SK-N-MC (cell line): ENCODE measurements at regions not wholly inside any gene's neighbourhood (a gene's known extent, or its start where the extent isn't known, plus 50 kb on each side); places are given as distances from the start of the nearest gene placed in this dataset.
"Not testable (repeated sequence)": the region's sequence is repeated elsewhere in the genome, so short reads cannot be mapped to it uniquely, and the experiment has no call there.

Source experiments
- DNase-seq: peaks from one replicate; pipeline ENCODE4 v3.0.0-alpha.2; 2011; ENCODE audit warnings: low read depth, low spot score
- H3K27ac ChIP-seq: fragments of 200-600 bp; sonication (generic); 2 replicates; pipeline ENCODE4 v1.5.1; 2016; ENCODE audit warnings: mixed run types
- H3K36me3 ChIP-seq: fragments of 200-600 bp; sonication (generic); 2 replicates; pipeline ENCODE4 v1.6.1; 2017; ENCODE audit warnings: antibody characterized with exemption, low read length, mixed read lengths; ENCODE audit not compliant: insufficient read depth
- H3K4me3 ChIP-seq: fragments of 200-600 bp; sonication (generic); 2 replicates; pipeline ENCODE4 v1.5.1; 2016
- H3K9ac ChIP-seq: fragments of 200-600 bp; sonication (generic); 2 replicates; pipeline ENCODE4 v1.8.0; 2017; ENCODE audit warnings: mixed run types, mixed read lengths; ENCODE audit not compliant: insufficient read length
- H3K9me3 ChIP-seq: fragments of 200-600 bp; sonication (generic); 2 replicates; pipeline ENCODE4 v1.6.1; 2017; ENCODE audit warnings: low read depth, mild to moderate bottlenecking, antibody characterized with exemption, low read length, moderate library complexity, mixed read lengths
- EZH2 ChIP-seq: fragments of 200-600 bp; sonication (generic); IDR thresholded peaks from one replicate; pipeline ENCODE4 v1.6.1; 2017; ENCODE audit warnings: antibody characterized with exemption
- FOXP2 ChIP-seq: optimal IDR thresholded peaks from 2 replicates; pipeline ENCODE3; 2011; ENCODE audit warnings: mild to moderate bottlenecking, moderate library complexity; ENCODE audit not compliant: insufficient read depth; ENCODE audit errors: extremely low read length, control extremely low read depth
- POLR2AphosphoS5 ChIP-seq: IDR thresholded peaks from 2 replicates; pipeline ENCODE4 v1.6.1; 2012; ENCODE audit warnings: mild to moderate bottlenecking, low read depth, low read length, borderline replicate concordance

- DNase-seq, result not testable (repeated sequence)
Measured at GRCh38 chr4:9582880-9583279, 138.7 kb downstream of the DEFB131A start.

DNA sequence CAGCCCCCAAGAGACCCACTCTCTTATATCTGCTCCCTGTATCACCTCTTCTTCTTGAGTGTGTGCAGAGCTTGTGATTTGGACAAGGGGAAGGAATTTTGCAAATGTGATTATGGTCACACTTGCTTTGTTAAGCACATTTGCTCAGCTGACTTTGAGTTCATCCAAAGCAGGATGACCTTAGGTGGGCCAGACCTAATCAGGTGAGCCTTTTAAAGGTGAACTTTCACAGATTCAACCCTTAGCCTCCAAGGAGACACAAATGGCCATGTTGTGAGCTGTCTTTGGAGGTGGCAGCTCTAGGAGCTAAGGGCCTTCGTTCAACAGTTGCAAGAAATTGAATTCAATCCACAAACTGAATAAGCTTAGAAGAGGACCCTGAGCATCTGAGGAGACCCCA, 147.8 kb downstream of the DEFB131A start:
- no peak overlapping the region for H3K4me3 ChIP-seq
- no peak overlapping the region for H3K9ac ChIP-seq
- TF ChIP-seq EZH2 (no peak), POLR2AphosphoS5 (no peak), FOXP2 (no peak)
- no peak for DNase-seq
- H3K9me3 ChIP-seq, result no peaks in the 10 kb centered on the region
- H3K27ac ChIP-seq, result no peak overlapping the region
- H3K36me3 ChIP-seq, result no peaks in the 10 kb centered on the region

More at GRCh38 chr4:9582880-9583279, 138.7 kb downstream of the DEFB131A start:
- H3K27ac ChIP-seq, H3K9me3 ChIP-seq, H3K4me3 ChIP-seq, H3K36me3 ChIP-seq, H3K9ac ChIP-seq: not testable (repeated sequence)

- TF ChIP-seq FOXP2 (no peak), POLR2AphosphoS5 (no peak), EZH2 (no peak)
- H3K27ac ChIP-seq, result no peak overlapping the region
- H3K9ac ChIP-seq, result no peak overlapping the region
- no peaks in the 10 kb centered on the region for H3K9me3 ChIP-seq
- H3K36me3 ChIP-seq, result no peaks in the 10 kb centered on the region
- no peak for DNase-seq
- no peak overlapping the region for H3K4me3 ChIP-seq
Measured at GRCh38 chr4:9594948-9595347, 150.7 kb downstream of the DEFB131A start.

- not testable (repeated sequence) for H3K9me3 ChIP-seq, H3K27ac ChIP-seq, H3K9ac ChIP-seq, DNase-seq, H3K4me3 ChIP-seq, H3K36me3 ChIP-seq
Measured at GRCh38 chr4:9595531-9595930, 151.3 kb downstream of the DEFB131A start.

DNA sequence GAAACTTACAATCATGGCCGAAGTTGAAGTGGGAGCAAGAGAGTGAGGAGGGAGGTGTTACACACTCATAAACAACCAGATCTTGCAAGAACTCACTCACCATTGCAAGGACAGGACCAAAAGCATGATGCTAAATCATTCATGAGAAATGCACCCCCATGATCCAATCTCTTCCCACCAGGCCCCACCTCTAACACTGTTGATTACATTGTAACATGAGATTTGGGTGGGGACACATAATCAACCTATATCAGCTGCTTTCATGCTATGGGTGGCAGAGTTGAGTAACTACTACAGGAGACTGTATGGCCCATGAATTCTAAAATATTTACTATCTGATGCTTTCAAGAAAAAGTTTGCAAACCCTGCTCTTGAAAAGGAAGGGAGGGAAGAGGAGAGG, 155.1 kb downstream of the DEFB131A start:
- Histone ChIP-seq H3K36me3 (no peaks in the 10 kb centered on the region), H3K4me3 (no peak overlapping the region), H3K27ac (no peak overlapping the region), H3K9me3 (no peaks in the 10 kb centered on the region), H3K9ac (no peak overlapping the region)
- TF ChIP-seq EZH2 (no peak), POLR2AphosphoS5 (no peak)
- DNase-seq, result no peak

DNA sequence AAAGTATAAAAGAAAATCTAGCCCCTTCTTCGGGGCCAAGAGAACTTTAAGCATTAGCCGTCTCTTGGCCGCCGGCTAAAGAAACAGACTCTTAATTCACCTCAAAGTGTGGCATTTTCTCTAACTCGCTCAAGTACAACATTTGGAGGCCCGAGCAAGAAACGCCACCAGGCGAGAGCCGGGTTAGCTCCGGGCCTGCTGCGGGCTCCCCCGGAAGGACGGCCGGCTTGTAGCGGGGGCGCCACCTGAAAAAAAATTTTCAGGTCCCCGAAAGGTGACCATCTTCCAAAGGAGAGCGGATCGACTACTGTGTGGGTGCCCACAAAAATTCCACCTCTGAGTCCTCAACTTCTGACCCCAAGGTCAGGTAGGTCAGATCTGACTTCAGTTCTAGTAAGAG, 156.0 kb downstream of the DEFB131A start:
- no peaks in the 10 kb centered on the region for H3K36me3 ChIP-seq
- DNase-seq, result no peak
- H3K4me3 ChIP-seq, result no peak overlapping the region
- no peaks in the 10 kb centered on the region for H3K9me3 ChIP-seq
- H3K27ac ChIP-seq, result no peak overlapping the region
- no peak overlapping the region for H3K9ac ChIP-seq
- no peak for TF ChIP-seq POLR2AphosphoS5
- no peak for TF ChIP-seq FOXP2
- no peak for TF ChIP-seq EZH2

GRCh38 chr4:9602389-9602914, 158.2 kb downstream of the DEFB131A start:
- Histone ChIP-seq H3K4me3 (no peak overlapping the region), H3K36me3 (no peaks in the 10 kb centered on the region), H3K9me3 (no peaks in the 10 kb centered on the region), H3K9ac (no peak overlapping the region), H3K27ac (no peak overlapping the region)
- TF ChIP-seq EZH2 (no peak), POLR2AphosphoS5 (no peak), FOXP2 (no peak)
- DNase-seq, result no peak

GRCh38 chr4:9604031-9604892, 160.0 kb downstream of the DEFB131A start:
- not testable (repeated sequence) for DNase-seq, H3K36me3 ChIP-seq, H3K4me3 ChIP-seq, H3K9me3 ChIP-seq, H3K9ac ChIP-seq, H3K27ac ChIP-seq

GRCh38 chr4:9604893-9605190, 160.6 kb downstream of the DEFB131A start:
- not testable (repeated sequence) for H3K9me3 ChIP-seq, H3K4me3 ChIP-seq, H3K27ac ChIP-seq, H3K36me3 ChIP-seq, H3K9ac ChIP-seq, DNase-seq

DNA sequence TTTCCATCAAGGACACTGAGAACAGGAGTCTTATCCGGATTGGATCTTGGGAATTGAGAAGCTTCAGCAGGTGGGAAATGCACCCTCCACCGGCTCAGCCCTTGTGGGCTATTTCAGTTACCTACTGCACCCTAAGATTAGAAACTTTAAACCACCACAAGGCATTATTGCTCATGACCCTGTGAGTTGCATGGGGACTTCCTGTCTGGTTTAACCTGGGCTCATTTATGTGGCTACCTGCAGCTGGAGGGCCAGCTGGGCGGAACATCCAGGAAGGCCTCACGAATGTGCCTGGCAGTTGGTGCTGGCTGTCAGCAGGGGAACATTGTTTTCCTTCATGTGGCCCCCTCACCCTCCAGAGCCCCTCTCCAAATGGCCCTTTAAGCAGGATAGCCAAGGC, 164.1 kb downstream of the DEFB131A start:
- H3K9ac ChIP-seq, result no peak overlapping the region
- H3K4me3 ChIP-seq, result no peak overlapping the region
- no peak overlapping the region for H3K27ac ChIP-seq
- no peaks in the 10 kb centered on the region for H3K36me3 ChIP-seq
- no peak for DNase-seq
- no peak for TF ChIP-seq FOXP2
- TF ChIP-seq EZH2, result no peak
- TF ChIP-seq POLR2AphosphoS5, result no peak
- no peaks in the 10 kb centered on the region for H3K9me3 ChIP-seq

DNA sequence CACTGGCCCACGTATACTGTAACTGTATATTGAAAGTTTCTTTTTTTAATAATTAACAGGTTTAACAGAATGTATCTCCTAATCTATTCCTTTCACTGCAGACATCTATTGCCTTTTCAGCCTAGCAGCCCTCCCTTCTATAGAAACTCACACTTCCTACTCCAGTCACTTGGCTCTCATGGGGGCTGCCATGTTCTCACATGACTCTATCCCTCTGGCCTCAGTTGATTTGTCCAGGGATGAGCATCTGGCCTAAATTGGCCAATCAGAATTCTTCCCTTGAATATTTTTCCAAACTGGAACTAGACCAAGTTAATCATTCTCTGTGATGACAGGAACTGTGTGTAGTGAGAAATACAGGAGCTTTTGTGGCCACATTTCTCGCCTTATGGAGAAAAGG, 166.1 kb downstream of the DEFB131A start:
- not testable (repeated sequence) for H3K36me3 ChIP-seq, H3K27ac ChIP-seq, H3K9ac ChIP-seq, DNase-seq, H3K4me3 ChIP-seq, H3K9me3 ChIP-seq
